ENCODE measurements at regions not wholly inside any gene's neighbourhood (a gene's known extent, or its start where the extent isn't known, plus 50 kb on each side); places are given as distances from the start of the nearest gene placed in this dataset.

GRCh38 chr7:63876707-63877322 is 121.8 kb upstream of the ZNF722 start:
- H3K4me3 Mint-ChIP-seq: no peak overlapping the region
- no peak overlapping the region for H3K9ac ChIP-seq (ENCODE audit: insufficient read depth, low read length, poor library complexity, severe bottlenecking)
- peaks cover 23 to 71% (median 53%) of the 10 kb centered on the region in 7 donors for H3K9me3 Mint-ChIP-seq
- peaks cover 0 to 2% (median 0%) of the 10 kb centered on the region in 3 donors for H3K27me3 Mint-ChIP-seq (ENCODE audit: low read depth in 3 of 3)
- H3K36me3 ChIP-seq (replicated peaks in 1 of 2; ENCODE audit: control insufficient read depth in 1 of 2, insufficient read depth in 2 of 2, low read length in 2 of 2): no peaks in the 10 kb centered on the region
- no peaks in the 10 kb centered on the region for H3K27me3 ChIP-seq (ENCODE audit: control insufficient read depth in 2 of 2, insufficient read depth in 2 of 2, low read length in 2 of 2)
- DNase-seq: no peak
- no peaks in the 10 kb centered on the region for H3K36me3 Mint-ChIP-seq
- intact Hi-C loops (cut with micrococcal nuclease): no loop called here
- no peaks in the 10 kb centered on the region for H3K4me1 Mint-ChIP-seq
- no peak for TF ChIP-seq CTCF (IDR thresholded peaks at IDR 0.05)
- no peak overlapping the region for H3K4me2 ChIP-seq (replicated peaks; ENCODE audit: extremely low read depth, low read length, poor library complexity, severe bottlenecking)
- WGBS (ENCODE audit: insufficient coverage): no CpG with 5 or more reads among the region's 1 CpG
- no peaks in the 10 kb centered on the region for H4K20me1 ChIP-seq (ENCODE audit: insufficient read depth, low read length)
- no peak overlapping the region for H3K4me3 ChIP-seq (replicated peaks in 1 of 3; ENCODE audit: low read depth in 2 of 3, low read length in 3 of 3)
- H3K27ac ChIP-seq (ENCODE audit: low read depth in 1 of 2, low read length in 2 of 2): no peak overlapping the region
- H2AFZ ChIP-seq (ENCODE audit: insufficient read depth, low read depth, low read length, poor library complexity, severe bottlenecking): no peak overlapping the region
- H3K9me3 ChIP-seq (replicated peaks in 1 of 2; ENCODE audit: control insufficient read depth in 1 of 2, insufficient read depth in 1 of 2, low read length in 2 of 2): peaks cover 32 to 90% of the 10 kb centered on the region in 2 donors
- H3K79me2 ChIP-seq (ENCODE audit: insufficient read depth, low read length): no peaks in the 10 kb centered on the region
- H3K27ac Mint-ChIP-seq: no peak overlapping the region
- H3K4me1 ChIP-seq (ENCODE audit: control insufficient read depth in 1 of 2, insufficient read depth in 2 of 2, low read length in 2 of 2): no peaks in the 10 kb centered on the region

- Histone ChIP-seq H3K4me1 (ENCODE audit: control insufficient read depth in 1 of 2, insufficient read depth in 2 of 2, low read length in 2 of 2) (no peaks in the 10 kb centered on the region), H3K4me3 (replicated peaks in 1 of 3; ENCODE audit: low read depth in 2 of 3, low read length in 3 of 3) (peak overlapping the region in 1 of 3 experiments; percentile 5), H3K4me2 (replicated peaks; ENCODE audit: extremely low read depth, low read length, poor library complexity, severe bottlenecking) (no peak overlapping the region), H3K9ac (ENCODE audit: insufficient read depth, low read length, poor library complexity, severe bottlenecking) (no peak overlapping the region), H3K9me3 (replicated peaks in 1 of 2; ENCODE audit: control insufficient read depth in 1 of 2, insufficient read depth in 1 of 2, low read length in 2 of 2) (peaks cover 97 to 98% of the 10 kb centered on the region in 2 donors), H3K79me2 (ENCODE audit: insufficient read depth, low read length) (no peaks in the 10 kb centered on the region), H2AFZ (ENCODE audit: insufficient read depth, low read depth, low read length, poor library complexity, severe bottlenecking) (no peak overlapping the region), H3K27ac (ENCODE audit: low read depth in 1 of 2, low read length in 2 of 2) (no peak overlapping the region), H3K36me3 (replicated peaks in 1 of 2; ENCODE audit: control insufficient read depth in 1 of 2, insufficient read depth in 2 of 2, low read length in 2 of 2) (no peaks in the 10 kb centered on the region), H3K27me3 (ENCODE audit: control insufficient read depth in 2 of 2, insufficient read depth in 2 of 2, low read length in 2 of 2) (no peaks in the 10 kb centered on the region), H4K20me1 (ENCODE audit: insufficient read depth, low read length) (no peaks in the 10 kb centered on the region)
- intact Hi-C loops (cut with micrococcal nuclease): no loop called here
- H3K27ac Mint-ChIP-seq: no peak overlapping the region
- H3K36me3 Mint-ChIP-seq: no peaks in the 10 kb centered on the region
- no peaks in the 10 kb centered on the region for H3K4me1 Mint-ChIP-seq
- WGBS (ENCODE audit: insufficient coverage): 69% methylated on average over 5 of the region's 5 CpGs
- no peak for DNase-seq
- peaks cover 0 to 2% (median 0%) of the 10 kb centered on the region in 3 donors for H3K27me3 Mint-ChIP-seq (ENCODE audit: low read depth in 3 of 3)
- no peak overlapping the region for H3K4me3 Mint-ChIP-seq
- H3K9me3 Mint-ChIP-seq: peaks cover 57 to 93% (median 90%) of the 10 kb centered on the region in 7 donors
- TF ChIP-seq CTCF (IDR thresholded peaks at IDR 0.05): no peak
These were observed 111.6 kb upstream of the ZNF722 start for GRCh38 chr7:63887031-63887430.

All from CD14-positive monocyte (primary cell).